Spleen (tissue), 7 donors: ENCODE measurements at regions not wholly inside any gene's neighbourhood (a gene's known extent, or its start where the extent isn't known, plus 50 kb on each side); places are given as distances from the start of the nearest gene placed in this dataset.

Experiments used
- CTCF ChIP-seq, 11 experiments: fragments of 200-600 bp in 7 of 11; fragments of 450-650 bp in 4 of 11; sonication (generic) in 4 of 11; IDR thresholded peaks in 8 of 11; conservative IDR thresholded peaks in 3 of 11; 1 replicate in 7 of 11; 2 replicates in 4 of 11; pipeline versions ENCODE4 v1.4.0 to v1.8.0; 2016 to 2021; ENCODE audit warnings: antibody characterized with exemption in 11 of 11, inconsistent platforms in 4 of 11, mild to moderate bottlenecking in 1 of 11
- POLR2A ChIP-seq, 3 donors: fragments of 450-650 bp; IDR thresholded peaks; one replicate each; pipeline ENCODE4 v1.5.1; 2017; ENCODE audit warnings: antibody characterized with exemption in 3 of 3, mild to moderate bottlenecking in 1 of 3
- POLR2AphosphoS5 ChIP-seq, 3 donors: sonication (generic); formaldehyde crosslinking; IDR thresholded peaks; one replicate each; pipeline ENCODE4 v1.5.1; 2017; ENCODE audit warnings: antibody characterized with exemption in 3 of 3
- donor health status: DM: no; HTN: no; CAD: no; lungs with moderate emphysema.
- donor health status: DM: no; HTN: no; CAD: no.
- donor health status: DM: no; HTN: no; CAD: no.

GRCh38 chr17:33779234-33779591, 475.9 kb upstream of the CCL2 start:
- TF ChIP-seq CTCF (IDR thresholded peaks at IDR 0.05 in 8 of 11, conservative IDR thresholded peaks at IDR 0.05 in 3 of 11) (peak; percentile 65 to 97 (median 84)), POLR2A (IDR thresholded peaks at IDR 0.05) (no peak), POLR2AphosphoS5 (IDR thresholded peaks at IDR 0.05) (no peak)
